ENCODE measurements at regions not wholly inside any gene's neighbourhood (a gene's known extent, or its start where the extent isn't known, plus 50 kb on each side); places are given as distances from the start of the nearest gene placed in this dataset.

DNA sequence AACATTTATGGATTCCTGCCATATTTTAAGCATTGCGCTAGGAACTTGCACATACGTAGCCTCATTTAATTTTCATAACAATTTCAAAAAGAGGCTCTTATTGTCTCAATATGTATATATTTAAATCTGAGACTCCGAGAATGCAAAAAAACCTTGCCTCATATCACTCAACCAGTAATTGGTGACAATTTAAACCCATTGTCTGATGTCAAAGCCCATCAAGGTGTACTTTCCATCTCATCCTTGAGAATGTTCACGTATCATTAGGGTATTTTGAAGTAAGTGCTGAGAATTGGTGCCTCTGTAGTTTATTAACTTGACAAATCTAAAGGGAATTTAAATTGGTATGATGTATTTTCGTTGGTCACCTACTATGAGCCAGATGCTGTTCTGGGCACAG lies 136.5 kb downstream of the FAM76B start:
- POLR2A ChIA-PET = no interaction called here
- H3K9me3 Mint-ChIP-seq (ENCODE audit: unreplicated experiment) = no peaks in the 10 kb centered on the region
- no peaks in the 10 kb centered on the region for H3K4me1 ChIP-seq

DNA sequence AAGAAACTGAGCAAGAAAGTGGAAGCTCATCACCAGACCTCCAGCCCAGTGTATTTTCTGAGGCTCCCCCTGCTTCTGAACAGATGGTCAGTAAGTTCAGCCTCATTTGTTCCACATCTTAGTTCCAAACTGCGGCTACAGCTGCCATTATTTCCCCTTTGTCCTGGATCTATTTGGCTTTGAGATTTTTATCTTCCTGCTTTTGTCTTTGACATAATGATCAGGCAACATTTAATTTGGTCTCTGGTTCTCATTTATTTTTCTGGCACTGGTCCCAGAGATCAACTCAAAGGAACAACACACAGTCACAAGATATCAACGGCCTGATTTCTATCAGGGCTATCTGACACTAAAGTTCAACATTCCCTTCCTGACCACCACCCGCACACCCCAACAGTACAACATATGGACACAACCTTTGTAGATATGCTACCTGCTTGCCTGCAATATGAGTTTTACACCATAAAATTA lies 137.5 kb downstream of the FAM76B start:
- Histone ChIP-seq H3K9me3 (no peaks in the 10 kb centered on the region), H3K27me3 (replicated peaks; ENCODE audit: control insufficient read depth, insufficient read depth, low read length) (no peaks in the 10 kb centered on the region), H3K4me1 (no peaks in the 10 kb centered on the region), H3K36me3 (ENCODE audit: control insufficient read depth, insufficient read depth, low read length) (no peaks in the 10 kb centered on the region), H3K4me3 (ENCODE audit: low read depth, low read length) (no peak overlapping the region)
- no peaks in the 10 kb centered on the region for H3K9me3 Mint-ChIP-seq (ENCODE audit: unreplicated experiment)
- no peaks in the 10 kb centered on the region for H3K36me3 Mint-ChIP-seq (ENCODE audit: insufficient read depth, unreplicated experiment)
- H3K4me1 Mint-ChIP-seq (ENCODE audit: low read depth, unreplicated experiment) = no peaks in the 10 kb centered on the region
- no peak for DNase-seq
- TF ChIP-seq, protein P1, sequence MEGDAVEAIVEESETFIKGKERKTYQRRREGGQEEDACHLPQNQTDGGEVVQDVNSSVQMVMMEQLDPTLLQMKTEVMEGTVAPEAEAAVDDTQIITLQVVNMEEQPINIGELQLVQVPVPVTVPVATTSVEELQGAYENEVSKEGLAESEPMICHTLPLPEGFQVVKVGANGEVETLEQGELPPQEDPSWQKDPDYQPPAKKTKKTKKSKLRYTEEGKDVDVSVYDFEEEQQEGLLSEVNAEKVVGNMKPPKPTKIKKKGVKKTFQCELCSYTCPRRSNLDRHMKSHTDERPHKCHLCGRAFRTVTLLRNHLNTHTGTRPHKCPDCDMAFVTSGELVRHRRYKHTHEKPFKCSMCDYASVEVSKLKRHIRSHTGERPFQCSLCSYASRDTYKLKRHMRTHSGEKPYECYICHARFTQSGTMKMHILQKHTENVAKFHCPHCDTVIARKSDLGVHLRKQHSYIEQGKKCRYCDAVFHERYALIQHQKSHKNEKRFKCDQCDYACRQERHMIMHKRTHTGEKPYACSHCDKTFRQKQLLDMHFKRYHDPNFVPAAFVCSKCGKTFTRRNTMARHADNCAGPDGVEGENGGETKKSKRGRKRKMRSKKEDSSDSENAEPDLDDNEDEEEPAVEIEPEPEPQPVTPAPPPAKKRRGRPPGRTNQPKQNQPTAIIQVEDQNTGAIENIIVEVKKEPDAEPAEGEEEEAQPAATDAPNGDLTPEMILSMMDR (IDR thresholded peaks at IDR 0.05; ENCODE audit: insufficient read depth in 1 of 2, low read depth in 1 of 2, low read length in 1 of 2, severe bottlenecking in 1 of 2, unreplicated experiment in 1 of 2) = no peak
- intact Hi-C loops (cut with micrococcal nuclease; ENCODE audit: unreplicated experiment) = no loop called here
- CTCF ChIA-PET = no interaction called here
- H3K27ac Mint-ChIP-seq (ENCODE audit: unreplicated experiment) = no peak overlapping the region
- peaks cover 31% of the 10 kb centered on the region for H3K27me3 Mint-ChIP-seq (ENCODE audit: insufficient read depth, unreplicated experiment)
- BruUV-seq (replicated peaks) = no TSS peak
- H3K4me3 Mint-ChIP-seq (ENCODE audit: unreplicated experiment) = no peak overlapping the region
- POLR2A ChIA-PET = no interaction called here

More for the DNA sequence above, 136.5 kb downstream of the FAM76B start:
- CTCF ChIA-PET = no interaction called here
- no peak overlapping the region for H3K4me3 ChIP-seq (ENCODE audit: low read depth, low read length)
- H3K4me3 Mint-ChIP-seq (ENCODE audit: unreplicated experiment) = no peak overlapping the region
- H3K36me3 Mint-ChIP-seq (ENCODE audit: insufficient read depth, unreplicated experiment) = no peaks in the 10 kb centered on the region
- no TSS peak for BruUV-seq (replicated peaks)
- H3K27me3 Mint-ChIP-seq (ENCODE audit: insufficient read depth, unreplicated experiment) = peaks cover 34% of the 10 kb centered on the region
- TF ChIP-seq, protein P1 (IDR thresholded peaks at IDR 0.05; ENCODE audit: insufficient read depth in 1 of 2, low read depth in 1 of 2, low read length in 1 of 2, severe bottlenecking in 1 of 2, unreplicated experiment in 1 of 2) = no peak
- H3K9me3 ChIP-seq = no peaks in the 10 kb centered on the region
- no peak for DNase-seq
- H3K27ac Mint-ChIP-seq (ENCODE audit: unreplicated experiment) = no peak overlapping the region
- no peaks in the 10 kb centered on the region for H3K36me3 ChIP-seq (ENCODE audit: control insufficient read depth, insufficient read depth, low read length)
- intact Hi-C loops (cut with micrococcal nuclease; ENCODE audit: unreplicated experiment) = no loop called here
- no peaks in the 10 kb centered on the region for H3K27me3 ChIP-seq (replicated peaks; ENCODE audit: control insufficient read depth, insufficient read depth, low read length)
- no peaks in the 10 kb centered on the region for H3K4me1 Mint-ChIP-seq (ENCODE audit: low read depth, unreplicated experiment)

DNA sequence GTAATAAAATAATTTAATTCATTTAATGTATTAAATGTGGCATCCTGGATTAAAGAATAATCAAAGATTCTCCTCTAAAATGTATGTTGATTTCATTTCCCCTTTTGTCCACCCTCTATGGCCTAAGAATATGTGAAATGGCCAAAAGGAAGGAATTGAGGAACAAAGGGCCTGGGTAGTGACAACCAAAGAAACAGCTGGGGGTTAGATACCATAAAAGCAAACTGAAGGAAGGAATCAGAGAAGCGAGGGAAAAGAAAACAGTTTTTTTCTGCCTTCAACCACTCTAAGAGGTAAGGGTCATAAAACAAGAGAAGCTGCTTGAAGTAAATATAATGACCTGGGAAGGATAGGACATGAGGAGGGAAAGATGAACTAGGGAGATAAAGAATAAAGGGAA lies 139.3 kb downstream of the FAM76B start:
- Mint-ChIP-seq H3K4me1 (ENCODE audit: low read depth, unreplicated experiment) (no peaks in the 10 kb centered on the region), H3K36me3 (ENCODE audit: insufficient read depth, unreplicated experiment) (no peaks in the 10 kb centered on the region), H3K9me3 (ENCODE audit: unreplicated experiment) (no peaks in the 10 kb centered on the region), H3K27ac (ENCODE audit: unreplicated experiment) (no peak overlapping the region), H3K27me3 (ENCODE audit: insufficient read depth, unreplicated experiment) (peaks cover 25% of the 10 kb centered on the region), H3K4me3 (ENCODE audit: unreplicated experiment) (no peak overlapping the region)
- Histone ChIP-seq H3K27me3 (replicated peaks; ENCODE audit: control insufficient read depth, insufficient read depth, low read length) (no peaks in the 10 kb centered on the region), H3K4me1 (no peaks in the 10 kb centered on the region), H3K4me3 (ENCODE audit: low read depth, low read length) (no peak overlapping the region), H3K9me3 (no peaks in the 10 kb centered on the region), H3K36me3 (ENCODE audit: control insufficient read depth, insufficient read depth, low read length) (no peaks in the 10 kb centered on the region)
- intact Hi-C loops (cut with micrococcal nuclease; ENCODE audit: unreplicated experiment) = no loop called here
- CTCF ChIA-PET = no interaction called here
- POLR2A ChIA-PET = no interaction called here
- TF ChIP-seq, protein P1 (IDR thresholded peaks at IDR 0.05; ENCODE audit: insufficient read depth in 1 of 2, low read depth in 1 of 2, low read length in 1 of 2, severe bottlenecking in 1 of 2, unreplicated experiment in 1 of 2) = no peak
- BruUV-seq (replicated peaks) = no TSS peak
- no peak for DNase-seq

Data from Caco-2 (cell line).